GM10248 (cell line): ENCODE measurements at regions not wholly inside any gene's neighbourhood (a gene's known extent, or its start where the extent isn't known, plus 50 kb on each side); places are given as distances from the start of the nearest gene placed in this dataset.

Experiments
- CTCF ChIA-PET: fragments of 300-600 bp; sonication (Branson Sonifier 250); formaldehyde crosslinking; extraction: SDS; loops from one replicate; lab custom pipeline; 2021; ENCODE audit warnings: antibody characterized with exemption; lab: Yijun Ruan, JAX
- POLR2A ChIA-PET: fragments of 350-650 bp; sonication (Branson Sonifier 250); formaldehyde crosslinking; extraction: SDS; loops from one replicate; lab custom pipeline; 2020; ENCODE audit warnings: antibody characterized with exemption; lab: Yijun Ruan, JAX
- DNase-seq: peaks from one replicate; pipeline ENCODE4 v3.0.0; 2012; ENCODE audit errors: extremely low spot score
- TF ChIP-seq, protein P1 (sequence below): IDR thresholded peaks from 2 replicates; pipeline ENCODE4 v1.5.1; 2012; ENCODE audit warnings: mild to moderate bottlenecking, low read depth; ENCODE audit errors: extremely low read depth, missing control alignments, control extremely low read depth

DNA sequence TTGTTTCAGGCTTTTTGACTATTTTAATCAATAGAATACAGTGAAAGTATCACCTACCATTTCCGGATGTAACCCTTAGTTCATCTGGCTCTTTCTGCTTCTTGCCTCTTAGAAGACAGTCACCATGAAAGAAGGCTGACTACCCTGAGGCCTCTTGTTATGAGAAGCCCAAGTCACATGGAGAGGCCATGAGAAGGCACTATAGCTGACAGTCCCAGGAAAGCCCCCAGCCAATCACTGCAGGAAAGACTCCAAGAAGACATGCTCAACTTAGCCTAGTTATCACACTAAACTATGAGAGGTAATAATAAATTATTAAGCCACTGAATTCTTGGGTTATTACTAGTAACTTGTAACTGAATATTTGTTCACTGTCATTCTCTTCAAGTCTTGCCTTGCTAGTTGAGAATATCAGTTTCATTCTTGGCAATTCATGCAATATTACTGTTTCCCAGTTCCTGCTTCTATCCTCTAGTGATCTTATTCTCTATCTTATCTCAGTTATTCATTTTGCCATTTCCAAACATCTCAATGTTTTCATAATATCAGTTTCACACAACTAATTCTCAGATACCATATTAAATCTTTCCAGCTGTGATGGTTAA is 57.1 kb upstream of the GUCY1A1 start:
- ChIA-PET POLR2A (no interaction called here), CTCF (interaction anchor here (1.1 to 1.7 kb wide), 4 partner anchors 15 to 41 kb away, joined by 3 to 4 read pairs (median 4); no protein-coding TSS in a partner anchor)
- TF ChIP-seq, protein P1, sequence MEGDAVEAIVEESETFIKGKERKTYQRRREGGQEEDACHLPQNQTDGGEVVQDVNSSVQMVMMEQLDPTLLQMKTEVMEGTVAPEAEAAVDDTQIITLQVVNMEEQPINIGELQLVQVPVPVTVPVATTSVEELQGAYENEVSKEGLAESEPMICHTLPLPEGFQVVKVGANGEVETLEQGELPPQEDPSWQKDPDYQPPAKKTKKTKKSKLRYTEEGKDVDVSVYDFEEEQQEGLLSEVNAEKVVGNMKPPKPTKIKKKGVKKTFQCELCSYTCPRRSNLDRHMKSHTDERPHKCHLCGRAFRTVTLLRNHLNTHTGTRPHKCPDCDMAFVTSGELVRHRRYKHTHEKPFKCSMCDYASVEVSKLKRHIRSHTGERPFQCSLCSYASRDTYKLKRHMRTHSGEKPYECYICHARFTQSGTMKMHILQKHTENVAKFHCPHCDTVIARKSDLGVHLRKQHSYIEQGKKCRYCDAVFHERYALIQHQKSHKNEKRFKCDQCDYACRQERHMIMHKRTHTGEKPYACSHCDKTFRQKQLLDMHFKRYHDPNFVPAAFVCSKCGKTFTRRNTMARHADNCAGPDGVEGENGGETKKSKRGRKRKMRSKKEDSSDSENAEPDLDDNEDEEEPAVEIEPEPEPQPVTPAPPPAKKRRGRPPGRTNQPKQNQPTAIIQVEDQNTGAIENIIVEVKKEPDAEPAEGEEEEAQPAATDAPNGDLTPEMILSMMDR: no peak
- peak; percentile 13 for DNase-seq

DNA sequence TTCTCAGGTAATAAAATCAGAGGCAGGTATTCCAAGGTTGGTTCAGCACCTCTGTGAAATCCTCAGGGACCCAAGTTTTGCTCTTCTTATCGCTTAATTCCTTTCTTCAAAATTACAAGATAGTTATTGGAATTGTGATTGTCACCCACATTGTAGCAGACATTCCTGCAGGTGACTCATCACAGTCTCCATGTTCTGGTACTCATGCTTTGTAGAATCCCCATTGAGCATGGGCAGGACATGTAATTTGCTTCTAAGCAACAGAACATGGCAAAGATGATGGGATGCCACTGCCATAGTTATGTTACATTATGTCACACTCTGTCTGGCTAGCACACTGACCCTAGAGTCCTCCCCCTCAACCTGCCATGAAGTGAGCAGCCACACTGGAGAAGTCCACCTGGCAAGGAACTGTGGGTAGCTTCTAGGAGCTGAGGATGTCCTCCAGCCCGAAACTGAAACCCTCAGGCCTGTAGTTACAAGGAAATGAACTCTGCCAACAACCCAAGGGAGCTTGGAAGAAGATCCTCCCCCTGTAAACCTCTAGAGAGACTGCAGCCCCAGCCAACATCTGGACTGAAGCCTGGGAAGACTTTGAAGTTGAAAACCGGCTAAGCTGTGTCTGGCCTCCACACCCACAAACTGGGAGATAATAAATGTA is 58.3 kb upstream of the GUCY1A1 start:
- CTCF ChIA-PET: no interaction called here
- TF ChIP-seq, protein P1: no peak

DNA sequence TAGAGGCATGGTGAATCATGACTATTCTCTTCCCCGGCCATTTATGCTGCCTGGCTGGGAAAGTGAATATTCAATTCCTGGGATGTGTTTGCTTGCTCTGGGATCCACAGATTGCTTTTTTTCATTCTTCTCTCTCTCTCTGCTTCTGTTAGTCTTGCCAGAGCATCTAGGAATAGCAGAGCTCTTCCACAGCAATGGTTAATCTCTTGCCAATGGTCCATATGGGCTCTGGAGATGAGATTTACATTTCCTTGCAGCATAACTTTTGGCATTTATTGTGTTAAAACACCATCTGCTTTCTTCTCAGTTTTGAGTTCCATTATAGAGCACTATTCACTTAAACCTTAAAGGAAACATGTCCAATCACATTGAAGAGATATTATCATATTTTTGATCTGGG is 59.2 kb upstream of the GUCY1A1 start:
- ChIA-PET CTCF (no interaction called here), POLR2A (no interaction called here)
- no peak for DNase-seq
- TF ChIP-seq, protein P1: no peak

More for the DNA sequence above, 58.3 kb upstream of the GUCY1A1 start:
- DNase-seq: no peak
- POLR2A ChIA-PET: no interaction called here

DNA sequence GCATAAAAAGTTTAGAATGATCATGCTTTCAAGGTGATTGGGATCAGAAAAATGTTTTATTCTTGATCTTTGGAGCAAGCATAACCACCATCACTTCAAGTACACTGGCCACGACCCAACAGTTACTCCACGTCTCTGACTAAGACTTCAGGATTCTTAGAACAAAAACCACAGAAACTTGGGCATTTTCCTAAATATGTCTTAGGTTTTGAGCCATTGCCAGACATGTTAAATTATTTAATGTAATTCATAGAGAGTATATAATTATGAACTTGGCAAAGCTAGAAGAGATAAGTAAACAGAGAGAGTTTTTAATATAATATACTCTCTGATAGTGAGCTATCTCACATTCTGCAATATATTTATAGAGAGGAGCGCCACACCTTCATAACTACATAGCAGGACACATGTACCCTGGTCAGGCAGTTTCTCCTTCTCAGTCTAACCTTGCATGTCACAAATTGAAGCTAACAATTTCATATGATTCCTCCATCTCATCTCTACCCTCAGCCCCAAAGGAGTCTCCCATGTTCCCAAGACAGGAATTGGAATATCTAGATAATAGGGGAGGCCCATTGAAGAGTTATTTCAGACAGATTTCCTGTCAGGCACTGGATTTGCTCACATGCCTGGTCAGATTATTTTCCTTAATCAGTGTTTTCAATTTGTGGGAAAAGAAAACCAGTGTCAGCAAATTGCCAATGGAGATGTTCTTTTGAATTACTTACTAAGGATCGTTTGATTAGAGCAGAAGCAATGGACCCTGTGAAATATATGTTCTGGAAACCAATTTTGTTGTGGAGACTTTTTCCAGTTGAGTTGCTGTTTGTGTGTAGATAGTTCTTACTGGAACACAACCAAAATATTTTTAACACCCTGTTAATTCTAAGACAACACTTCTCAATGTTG is 61.7 kb upstream of the GUCY1A1 start:
- TF ChIP-seq, protein P1: no peak
- ChIA-PET POLR2A (no interaction called here), CTCF (interaction anchor here (1.4 kb wide), 1 partner anchor 9 kb away, joined by 4 read pairs; no protein-coding TSS in a partner anchor)
- DNase-seq: no peak

DNA sequence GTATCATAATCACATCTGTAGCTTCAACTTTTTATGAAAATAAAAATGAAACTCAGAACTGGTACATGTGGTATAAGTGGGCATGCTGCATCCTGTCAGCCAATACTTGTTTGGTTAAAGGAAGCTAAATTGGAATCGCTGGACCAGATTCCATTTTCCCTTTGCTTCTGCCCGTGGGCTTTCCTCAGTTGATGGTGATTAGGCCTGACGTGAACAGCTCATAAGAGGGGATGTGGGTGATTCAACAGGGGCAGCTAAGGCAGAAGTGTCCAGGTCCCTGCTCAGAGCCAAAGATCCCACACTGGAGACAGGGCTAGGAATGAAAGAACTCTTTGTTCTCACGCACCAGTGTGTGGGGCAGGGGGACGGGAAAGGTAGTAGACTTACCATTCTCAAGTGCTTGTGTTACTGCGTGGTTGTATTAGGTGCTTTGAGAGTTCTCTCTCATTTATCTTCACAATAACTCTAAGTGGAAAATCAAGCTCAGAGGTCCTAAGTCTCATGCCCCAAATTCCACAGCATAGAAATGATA is 63.2 kb upstream of the GUCY1A1 start:
- POLR2A ChIA-PET: no interaction called here
- DNase-seq: no peak
- TF ChIP-seq, protein P1: no peak
- CTCF ChIA-PET: interaction anchor here (0.7 to 1.7 kb wide), 2 partner anchors 9 to 11 kb away, joined by 3 to 5 read pairs; no protein-coding TSS in a partner anchor
